Caco-2 (cell line): ENCODE measurements at regions not wholly inside any gene's neighbourhood (a gene's known extent, or its start where the extent isn't known, plus 50 kb on each side); places are given as distances from the start of the nearest gene placed in this dataset.

Experiments
- BruUV-seq: library from RNA; stranded (reverse); fragments of 400-500 nt; replicated peaks from 2 replicates; lab custom pipeline; 2021; lab: Mats Ljungman, UMichigan
- CTCF ChIA-PET: fragments of 300-600 bp; sonication (Branson Sonifier 250); formaldehyde crosslinking; loops from one replicate; lab custom pipeline; 2022; ENCODE audit warnings: antibody characterized with exemption; lab: Charles Lee
- POLR2A ChIA-PET: fragments of 300-600 bp; sonication (Branson Sonifier 250); formaldehyde crosslinking; loops from one replicate; lab custom pipeline; 2022; ENCODE audit warnings: antibody characterized with exemption; lab: Charles Lee
- DNase-seq, 2 experiments: peaks; one replicate each; pipeline versions ENCODE4 v3.0.0 to v3.0.0-alpha.2; 2020 to 2022
- H3K27me3 ChIP-seq: replicated peaks from 2 replicates; pipeline ENCODE4 v1.6.0; 2011; ENCODE audit warnings: low read length; ENCODE audit not compliant: control insufficient read depth, insufficient read depth
- H3K36me3 ChIP-seq: 2 replicates; pipeline ENCODE4 v1.5.1; 2011; ENCODE audit warnings: low read length; ENCODE audit not compliant: control insufficient read depth, insufficient read depth
- H3K4me1 ChIP-seq: fragments of 250-450 bp; sonication (Bioruptor Pico); 2 replicates; pipeline ENCODE4 v1.5.1; 2020; ENCODE audit warnings: mild to moderate bottlenecking
- H3K4me3 ChIP-seq: 2 replicates; pipeline ENCODE4 v1.5.1; 2011; ENCODE audit warnings: low read depth, mild to moderate bottlenecking, control low read depth, low read length
- H3K9me3 ChIP-seq: fragments of 250-450 bp; sonication (Bioruptor Pico); 2 replicates; pipeline ENCODE4 v1.5.1; 2020; ENCODE audit warnings: mild to moderate bottlenecking, moderate library complexity
- H3K27ac Mint-ChIP-seq: one replicate; pipeline ENCODE4 v1.8.0; 2022; ENCODE audit warnings: mixed read lengths; ENCODE audit not compliant: unreplicated experiment
- H3K27me3 Mint-ChIP-seq: one replicate; pipeline ENCODE4 v1.8.0; 2022; ENCODE audit warnings: mixed read lengths; ENCODE audit not compliant: insufficient read depth, unreplicated experiment
- H3K36me3 Mint-ChIP-seq: one replicate; pipeline ENCODE4 v1.8.0; 2022; ENCODE audit warnings: mild to moderate bottlenecking, mixed read lengths; ENCODE audit not compliant: insufficient read depth, unreplicated experiment
- H3K4me1 Mint-ChIP-seq: one replicate; pipeline ENCODE4 v1.8.0; 2022; ENCODE audit warnings: low read depth, mixed read lengths; ENCODE audit not compliant: unreplicated experiment
- H3K4me3 Mint-ChIP-seq: one replicate; pipeline ENCODE4 v1.8.0; 2022; ENCODE audit warnings: mild to moderate bottlenecking, moderate library complexity, mixed read lengths; ENCODE audit not compliant: unreplicated experiment
- H3K9me3 Mint-ChIP-seq: one replicate; pipeline ENCODE4 v1.8.0; 2022; ENCODE audit warnings: mixed read lengths; ENCODE audit not compliant: unreplicated experiment
- intact Hi-C: fragments of 100-400 bp; cut with micrococcal nuclease; formaldehyde crosslinking; loops from one replicate; pipeline ENCODE4 v1.10.0; 2022; ENCODE audit not compliant: unreplicated experiment
- TF ChIP-seq, protein P1 (sequence below), 2 experiments: fragments of 200-600 bp in 1 of 2; IDR thresholded peaks; 1 replicate in 1 of 2; 2 replicates in 1 of 2; pipeline versions ENCODE4 v1.5.1 to v1.8.0; 2011 to 2022; ENCODE audit warnings: antibody characterized with exemption in 1 of 2, control low read depth in 1 of 2, inconsistent platforms in 1 of 2, low read depth in 1 of 2, low read length in 1 of 2, mild to moderate bottlenecking in 1 of 2, moderate library complexity in 1 of 2; ENCODE audit not compliant: insufficient read depth in 1 of 2, severe bottlenecking in 1 of 2, unreplicated experiment in 1 of 2

DNA sequence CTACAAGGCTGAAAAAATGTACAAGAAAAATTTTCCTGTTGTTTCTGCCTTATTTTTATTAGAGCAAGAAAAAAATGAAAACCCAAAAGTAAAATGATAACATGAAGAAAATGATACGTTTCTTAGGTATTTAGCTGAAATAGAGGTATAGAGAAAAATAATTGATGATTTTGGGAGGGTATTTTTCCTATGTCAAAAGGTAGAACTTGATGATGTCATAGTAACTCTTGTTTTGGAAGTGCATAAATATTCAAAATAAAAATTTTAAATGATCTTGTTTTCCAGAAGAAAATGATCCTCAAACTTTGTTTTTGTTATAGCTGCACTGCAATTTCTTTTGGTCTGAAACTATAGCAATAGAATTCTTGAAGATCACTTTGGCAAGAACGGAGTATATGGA lies 608.8 kb upstream of the BOD1L1 start:
- Mint-ChIP-seq H3K27ac (no peak overlapping the region), H3K4me3 (no peak overlapping the region), H3K36me3 (no peaks in the 10 kb centered on the region), H3K9me3 (peaks cover 13% of the 10 kb centered on the region), H3K27me3 (peaks cover 4% of the 10 kb centered on the region), H3K4me1 (no peaks in the 10 kb centered on the region)
- TF ChIP-seq, protein P1, sequence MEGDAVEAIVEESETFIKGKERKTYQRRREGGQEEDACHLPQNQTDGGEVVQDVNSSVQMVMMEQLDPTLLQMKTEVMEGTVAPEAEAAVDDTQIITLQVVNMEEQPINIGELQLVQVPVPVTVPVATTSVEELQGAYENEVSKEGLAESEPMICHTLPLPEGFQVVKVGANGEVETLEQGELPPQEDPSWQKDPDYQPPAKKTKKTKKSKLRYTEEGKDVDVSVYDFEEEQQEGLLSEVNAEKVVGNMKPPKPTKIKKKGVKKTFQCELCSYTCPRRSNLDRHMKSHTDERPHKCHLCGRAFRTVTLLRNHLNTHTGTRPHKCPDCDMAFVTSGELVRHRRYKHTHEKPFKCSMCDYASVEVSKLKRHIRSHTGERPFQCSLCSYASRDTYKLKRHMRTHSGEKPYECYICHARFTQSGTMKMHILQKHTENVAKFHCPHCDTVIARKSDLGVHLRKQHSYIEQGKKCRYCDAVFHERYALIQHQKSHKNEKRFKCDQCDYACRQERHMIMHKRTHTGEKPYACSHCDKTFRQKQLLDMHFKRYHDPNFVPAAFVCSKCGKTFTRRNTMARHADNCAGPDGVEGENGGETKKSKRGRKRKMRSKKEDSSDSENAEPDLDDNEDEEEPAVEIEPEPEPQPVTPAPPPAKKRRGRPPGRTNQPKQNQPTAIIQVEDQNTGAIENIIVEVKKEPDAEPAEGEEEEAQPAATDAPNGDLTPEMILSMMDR (IDR thresholded peaks at IDR 0.05; ENCODE audit: insufficient read depth in 1 of 2, low read depth in 1 of 2, low read length in 1 of 2, severe bottlenecking in 1 of 2, unreplicated experiment in 1 of 2), result no peak
- no peaks in the 10 kb centered on the region for H3K36me3 ChIP-seq
- no TSS peak for BruUV-seq
- ChIA-PET POLR2A (no interaction called here), CTCF (no interaction called here)
- intact Hi-C loops, result no loop called here
- H3K4me3 ChIP-seq, result no peak overlapping the region
- no peak for DNase-seq
- H3K4me1 ChIP-seq, result no peaks in the 10 kb centered on the region
- no peaks in the 10 kb centered on the region for H3K27me3 ChIP-seq
- H3K9me3 ChIP-seq, result no peaks in the 10 kb centered on the region

DNA sequence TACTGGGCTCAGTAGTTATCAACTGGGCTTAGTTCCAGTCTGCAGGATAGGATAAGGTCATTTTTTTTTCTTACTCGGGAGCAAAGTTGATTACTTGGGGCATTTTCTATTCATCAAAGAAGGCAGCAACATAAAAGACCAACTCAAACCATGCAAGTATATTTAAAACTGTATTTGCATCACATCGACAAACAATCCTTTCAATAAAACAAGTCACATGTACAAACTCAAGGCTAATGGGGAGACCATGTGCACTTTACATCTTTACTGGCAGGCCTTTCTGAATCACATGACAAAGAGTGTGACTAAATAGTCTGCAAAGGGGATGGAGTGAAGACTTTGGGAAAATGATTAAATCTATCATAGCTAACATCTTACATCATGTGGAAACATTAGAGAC lies 610.4 kb upstream of the BOD1L1 start:
- no peak for DNase-seq
- CTCF ChIA-PET, result no interaction called here
- no peaks in the 10 kb centered on the region for H3K36me3 ChIP-seq
- no peaks in the 10 kb centered on the region for H3K4me1 ChIP-seq
- intact Hi-C loops, result no loop called here
- no peaks in the 10 kb centered on the region for H3K36me3 Mint-ChIP-seq
- H3K27me3 ChIP-seq, result no peaks in the 10 kb centered on the region
- TF ChIP-seq, protein P1 (IDR thresholded peaks at IDR 0.05; ENCODE audit: insufficient read depth in 1 of 2, low read depth in 1 of 2, low read length in 1 of 2, severe bottlenecking in 1 of 2, unreplicated experiment in 1 of 2), result no peak
- no peaks in the 10 kb centered on the region for H3K9me3 ChIP-seq
- H3K4me3 ChIP-seq, result no peak overlapping the region
- H3K9me3 Mint-ChIP-seq, result peaks cover 13% of the 10 kb centered on the region
- H3K4me1 Mint-ChIP-seq, result no peaks in the 10 kb centered on the region
- peaks cover 4% of the 10 kb centered on the region for H3K27me3 Mint-ChIP-seq
- no peak overlapping the region for H3K27ac Mint-ChIP-seq
- POLR2A ChIA-PET, result no interaction called here
- no peak overlapping the region for H3K4me3 Mint-ChIP-seq
- no TSS peak for BruUV-seq

DNA sequence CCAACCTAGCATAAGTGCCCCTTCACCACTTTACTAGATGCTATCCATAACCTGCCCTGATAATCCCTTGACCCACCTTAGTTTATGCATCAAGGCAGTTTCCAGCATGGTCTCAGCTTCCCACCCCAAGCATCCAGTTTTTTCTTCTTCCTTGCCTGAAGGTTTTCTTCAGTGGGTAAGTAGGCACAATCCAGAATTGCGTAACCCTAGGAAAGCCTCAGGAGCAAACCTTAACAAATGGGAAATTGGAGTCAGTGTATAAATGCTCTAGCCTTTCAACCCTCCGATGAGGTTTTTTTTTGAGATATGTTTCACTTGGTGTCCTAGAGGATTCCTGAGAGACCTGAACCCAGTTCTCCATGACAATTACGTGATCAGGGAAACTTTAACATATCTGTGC lies 614.0 kb upstream of the BOD1L1 start:
- Mint-ChIP-seq H3K27ac (no peak overlapping the region), H3K4me3 (no peak overlapping the region), H3K4me1 (no peaks in the 10 kb centered on the region), H3K27me3 (no peaks in the 10 kb centered on the region), H3K9me3 (no peaks in the 10 kb centered on the region), H3K36me3 (no peaks in the 10 kb centered on the region)
- no peak for DNase-seq
- TF ChIP-seq, protein P1 (IDR thresholded peaks at IDR 0.05; ENCODE audit: insufficient read depth in 1 of 2, low read depth in 1 of 2, low read length in 1 of 2, severe bottlenecking in 1 of 2, unreplicated experiment in 1 of 2), result no peak
- no peaks in the 10 kb centered on the region for H3K36me3 ChIP-seq
- CTCF ChIA-PET, result no interaction called here
- H3K4me1 ChIP-seq, result no peaks in the 10 kb centered on the region
- BruUV-seq, result no TSS peak
- H3K9me3 ChIP-seq, result no peaks in the 10 kb centered on the region
- H3K4me3 ChIP-seq, result no peak overlapping the region
- intact Hi-C loops, result no loop called here
- no peaks in the 10 kb centered on the region for H3K27me3 ChIP-seq
- POLR2A ChIA-PET, result no interaction called here
